MM.1S (cell line): ENCODE measurements at regions not wholly inside any gene's neighbourhood (a gene's known extent, or its start where the extent isn't known, plus 50 kb on each side); places are given as distances from the start of the nearest gene placed in this dataset.

ENCODE experiments used
- DNase-seq: peaks from one replicate; pipeline ENCODE4 v3.0.0-alpha.2; 2015
- H2AFZ ChIP-seq: fragments of 300-600 bp; sonication (generic); 2 replicates; pipeline ENCODE4 v1.6.0; 2016; ENCODE audit warnings: antibody characterized with exemption, low read length
- H3F3A ChIP-seq: fragments of 300-600 bp; sonication (generic); 2 replicates; pipeline ENCODE4 v1.6.1; 2016; ENCODE audit warnings: mild to moderate bottlenecking, antibody characterized with exemption, low read length, moderate library complexity, mixed read lengths; ENCODE audit not compliant: insufficient read depth
- H3K27ac ChIP-seq: fragments of 300-600 bp; sonication (generic); 2 replicates; pipeline ENCODE4 v1.5.1; 2016; ENCODE audit warnings: mild to moderate bottlenecking, low read length
- H3K27me3 ChIP-seq: fragments of 300-600 bp; sonication (generic); replicated peaks from 2 replicates; pipeline ENCODE4 v1.6.0; 2016; ENCODE audit warnings: low read length; ENCODE audit not compliant: insufficient read depth
- H3K36me3 ChIP-seq: fragments of 300-600 bp; sonication (generic); replicated peaks from 2 replicates; pipeline ENCODE4 v1.6.1; 2016; ENCODE audit warnings: mild to moderate bottlenecking, low read length, mixed read lengths; ENCODE audit not compliant: insufficient read depth
- H3K4me1 ChIP-seq: fragments of 300-600 bp; sonication (generic); 2 replicates; pipeline ENCODE4 v1.6.1; 2016; ENCODE audit warnings: low read length, mixed read lengths
- H3K4me2 ChIP-seq: fragments of 300-600 bp; sonication (generic); 2 replicates; pipeline ENCODE4 v1.6.0; 2016; ENCODE audit warnings: low read depth, low read length
- H3K4me3 ChIP-seq: fragments of 300-600 bp; sonication (generic); 2 replicates; pipeline ENCODE4 v1.5.1; 2016; ENCODE audit warnings: low read length, mixed read lengths
- H3K79me2 ChIP-seq: fragments of 300-600 bp; sonication (generic); 2 replicates; pipeline ENCODE4 v1.6.1; 2016; ENCODE audit warnings: mixed run types, low read length, mixed read lengths
- H3K9ac ChIP-seq: fragments of 300-600 bp; sonication (generic); 2 replicates; pipeline ENCODE4 v1.6.1; 2016; ENCODE audit warnings: low read length, mixed read lengths
- H3K9me2 ChIP-seq: fragments of 300-600 bp; sonication (generic); replicated peaks from 2 replicates; pipeline ENCODE4 v1.6.1; 2016; ENCODE audit warnings: mild to moderate bottlenecking, low read length, mixed read lengths; ENCODE audit not compliant: insufficient read depth
- H3K9me3 ChIP-seq: fragments of 300-600 bp; sonication (generic); replicated peaks from 2 replicates; pipeline ENCODE4 v1.6.1; 2016; ENCODE audit warnings: mild to moderate bottlenecking, low read length, mixed read lengths; ENCODE audit not compliant: insufficient read depth
- H4K20me1 ChIP-seq: fragments of 300-600 bp; sonication (generic); 2 replicates; pipeline ENCODE4 v1.6.1; 2016; ENCODE audit warnings: mild to moderate bottlenecking, low read length, moderate library complexity, mixed read lengths; ENCODE audit not compliant: insufficient read depth
- CTCF ChIP-seq: fragments of 300-600 bp; sonication (generic); IDR thresholded peaks from 2 replicates; pipeline ENCODE4 v1.5.1; 2016; ENCODE audit warnings: antibody characterized with exemption, low read length, mixed read lengths
- EZH2 ChIP-seq: fragments of 300-600 bp; sonication (generic); optimal IDR thresholded peaks from 2 replicates; pipeline ENCODE3; 2017; ENCODE audit warnings: low read depth, mild to moderate bottlenecking, antibody characterized with exemption, low read length, mixed read lengths
- EZH2phosphoT487 ChIP-seq: fragments of 300-600 bp; sonication (generic); IDR thresholded peaks from 2 replicates; pipeline ENCODE4 v1.6.1; 2018; ENCODE audit warnings: antibody characterized with exemption, low read length

- no peak overlapping the region for H3K27ac ChIP-seq
- no peaks in the 10 kb centered on the region for H3K4me1 ChIP-seq
- H3K36me3 ChIP-seq, result no peaks in the 10 kb centered on the region
- H3K9ac ChIP-seq, result no peak overlapping the region
- H3F3A ChIP-seq, result no peaks in the 10 kb centered on the region
- H3K4me3 ChIP-seq, result no peak overlapping the region
- H3K4me2 ChIP-seq, result no peak overlapping the region
- H3K9me3 ChIP-seq, result no peaks in the 10 kb centered on the region
- TF ChIP-seq CTCF, result no peak
- TF ChIP-seq EZH2phosphoT487, result no peak
- no peak for TF ChIP-seq EZH2
- H3K9me2 ChIP-seq, result no peaks in the 10 kb centered on the region
- DNase-seq, result no peak
- no peaks in the 10 kb centered on the region for H3K79me2 ChIP-seq
- peaks cover 87% of the 10 kb centered on the region for H3K27me3 ChIP-seq
- no peaks in the 10 kb centered on the region for H4K20me1 ChIP-seq
- H2AFZ ChIP-seq, result no peak overlapping the region
Measured at GRCh38 chr1:4527819-4528218, 126.6 kb upstream of the AJAP1 start.

GRCh38 chr1:4528590-4528989 is 125.8 kb upstream of the AJAP1 start:
- no peaks in the 10 kb centered on the region for H3F3A ChIP-seq
- no peak overlapping the region for H3K4me3 ChIP-seq
- H3K36me3 ChIP-seq, result no peaks in the 10 kb centered on the region
- H3K27ac ChIP-seq, result no peak overlapping the region
- no peak overlapping the region for H3K9ac ChIP-seq
- H2AFZ ChIP-seq, result no peak overlapping the region
- no peaks in the 10 kb centered on the region for H3K9me3 ChIP-seq
- DNase-seq, result no peak
- no peaks in the 10 kb centered on the region for H3K79me2 ChIP-seq
- peaks cover 85% of the 10 kb centered on the region for H3K27me3 ChIP-seq
- TF ChIP-seq EZH2 (no peak), EZH2phosphoT487 (no peak), CTCF (no peak)
- no peaks in the 10 kb centered on the region for H3K4me1 ChIP-seq
- no peaks in the 10 kb centered on the region for H3K9me2 ChIP-seq
- H3K4me2 ChIP-seq, result no peak overlapping the region
- H4K20me1 ChIP-seq, result no peaks in the 10 kb centered on the region

GRCh38 chr1:4529446-4530165 is 124.8 kb upstream of the AJAP1 start:
- Histone ChIP-seq H3K27me3 (peaks cover 75% of the 10 kb centered on the region), H3K9ac (no peak overlapping the region), H4K20me1 (no peaks in the 10 kb centered on the region), H3K4me3 (no peak overlapping the region), H2AFZ (no peak overlapping the region), H3K4me2 (no peak overlapping the region), H3F3A (no peaks in the 10 kb centered on the region), H3K27ac (no peak overlapping the region), H3K4me1 (no peaks in the 10 kb centered on the region), H3K36me3 (no peaks in the 10 kb centered on the region), H3K9me3 (no peaks in the 10 kb centered on the region), H3K9me2 (no peaks in the 10 kb centered on the region), H3K79me2 (no peaks in the 10 kb centered on the region)
- DNase-seq, result no peak
- TF ChIP-seq EZH2, result no peak
- no peak for TF ChIP-seq CTCF
- no peak for TF ChIP-seq EZH2phosphoT487
